HepG2 (cell line): ENCODE measurements at regions not wholly inside any gene's neighbourhood (a gene's known extent, or its start where the extent isn't known, plus 50 kb on each side); places are given as distances from the start of the nearest gene placed in this dataset.

Experiments
- ATAC-seq: fragments of 200-7000 bp; cut with Tn5 transposase; 3 replicates; pipeline ENCODE4 v1.9.1; 2020; ENCODE audit warnings: mild to moderate bottlenecking, moderate library complexity
- BruUV-seq: library from RNA; stranded (reverse); fragments of 400-500 nt; replicated peaks from 2 replicates; lab custom pipeline; 2021; lab: Mats Ljungman, UMichigan
- CTCF ChIA-PET: fragments of 300-600 bp; formaldehyde crosslinking; extraction: SDS; loops from one replicate; lab custom pipeline; 2021; ENCODE audit warnings: low total read pairs, inconsistent platforms, low intra/inter-chr PET ratio; lab: Yijun Ruan, JAX
- POLR2A ChIA-PET: fragments of 350-600 bp; sonication (Branson Sonifier 250); formaldehyde crosslinking; loops from one replicate; lab custom pipeline; 2020; ENCODE audit warnings: antibody characterized with exemption, inconsistent platforms; lab: Yijun Ruan, JAX
- DNase-seq: peaks from one replicate; pipeline ENCODE4 v3.0.0-alpha.2; 2015; ENCODE audit warnings: low spot score
- FAIRE-seq: peaks from 3 replicates; lab custom pipeline; 2011; peaks lifted over from hg19 to GRCh38; lab: Jason Lieb, UNC
- H2AFZ ChIP-seq: one replicate; pipeline ENCODE4 v1.6.1; 2011; ENCODE audit warnings: low read length, inconsistent platforms
- H3K27ac ChIP-seq: fragments of 300-600 bp; 3 replicates; pipeline ENCODE4 v1.8.0; 2011; ENCODE audit warnings: mixed run types, mild to moderate bottlenecking, mixed read lengths, low read length, inconsistent platforms; ENCODE audit not compliant: insufficient read depth; ENCODE audit errors: extremely low read length
- H3K27me3 ChIP-seq, 2 experiments: fragments of 200-600 bp in 1 of 2; 2 replicates in 1 of 2; 3 replicates in 1 of 2; pipeline versions ENCODE4 v1.6.0 to v1.8.0; 2011; ENCODE audit warnings: low read length in 2 of 2, mild to moderate bottlenecking in 2 of 2, moderate library complexity in 2 of 2, inconsistent platforms in 1 of 2; ENCODE audit not compliant: insufficient read depth in 2 of 2, control insufficient read depth in 1 of 2
- H3K36me3 ChIP-seq, 2 experiments: fragments of 200-600 bp in 1 of 2; replicated peaks in 1 of 2; 2 replicates in 1 of 2; 3 replicates in 1 of 2; pipeline versions ENCODE4 v1.5.1 to v1.8.0; 2011; ENCODE audit warnings: low read length in 2 of 2, inconsistent platforms in 1 of 2; ENCODE audit not compliant: insufficient read depth in 2 of 2, control insufficient read depth in 1 of 2
- H3K4me1 ChIP-seq: 2 replicates; pipeline ENCODE4 v1.5.1; 2012; ENCODE audit warnings: low read length, inconsistent platforms; ENCODE audit not compliant: insufficient read depth
- H3K4me2 ChIP-seq: 2 replicates; pipeline ENCODE4 v1.6.0; 2011; ENCODE audit warnings: low read depth, low read length, inconsistent platforms
- H3K4me3 ChIP-seq, 3 experiments: fragments of 200-600 bp in 1 of 3; sonication (generic), shearing (Covaris generic) in 1 of 3; replicated peaks in 1 of 3; 2 replicates each; pipeline ENCODE4 v1.5.1; 2011 to 2016; ENCODE audit warnings: low read length in 3 of 3, inconsistent platforms in 2 of 3, low read depth in 2 of 3, mild to moderate bottlenecking in 2 of 3, control low read depth in 1 of 3, mixed read lengths in 1 of 3; ENCODE audit not compliant: insufficient read depth in 1 of 3
- H3K79me2 ChIP-seq: one replicate; pipeline ENCODE4 v1.6.1; 2011; ENCODE audit warnings: low read length, inconsistent platforms; ENCODE audit not compliant: insufficient read depth
- H3K9ac ChIP-seq: 2 replicates; pipeline ENCODE4 v1.6.0; 2011; ENCODE audit warnings: mild to moderate bottlenecking, low read depth, low read length, inconsistent platforms; ENCODE audit not compliant: insufficient read depth
- H3K9me3 ChIP-seq: 2 replicates; pipeline ENCODE4 v1.5.1; 2012; ENCODE audit warnings: mild to moderate bottlenecking, low read length
- H4K20me1 ChIP-seq: 2 replicates; pipeline ENCODE4 v1.6.0; 2011; ENCODE audit warnings: inconsistent platforms, mild to moderate bottlenecking, low read length, moderate library complexity; ENCODE audit not compliant: insufficient read depth
- DNMT1 ChIP-seq: sonication (generic); formaldehyde crosslinking; IDR thresholded peaks from 2 replicates; pipeline ENCODE4 v1.5.1; 2020; ENCODE audit warnings: mild to moderate bottlenecking, missing genetic modification reagents
- KLF13 ChIP-seq: sonication (generic); formaldehyde crosslinking; IDR thresholded peaks from 2 replicates; pipeline ENCODE4 v1.4.0; 2020; ENCODE audit warnings: mild to moderate bottlenecking, missing genetic modification reagents
- PAWR ChIP-seq: sonication (generic); formaldehyde crosslinking; IDR thresholded peaks from 2 replicates; pipeline ENCODE4 v1.4.0; 2020; ENCODE audit warnings: missing genetic modification reagents, mild to moderate bottlenecking, borderline replicate concordance
- SIN3A ChIP-seq: IDR thresholded peaks from 2 replicates; pipeline ENCODE4 v1.6.1; 2011; ENCODE audit warnings: low read depth, mild to moderate bottlenecking, control low read depth, low read length, borderline replicate concordance
- WGBS: methylation state at CpG from one replicate; pipeline ENCODE4 v1.1.6; 2017; ENCODE audit warnings: low lambda C conversion rate; 5-methylcytosine and 5-hydroxymethylcytosine counted together
- in situ Hi-C: cut with HindIII; loops from 2 replicates; pipeline ENCODE4 v1.10.0; 2017; ENCODE audit warnings: low pct_unique_long_range_greater_than_20kb; ENCODE audit not compliant: extremely low pct_ligation_motif_present
- intact Hi-C: fragments of 100-400 bp; cut with micrococcal nuclease; formaldehyde crosslinking; loops from one replicate; pipeline ENCODE4 v1.10.0; 2022; ENCODE audit not compliant: unreplicated experiment
- TF ChIP-seq, protein P1 (sequence below): sonication (generic); formaldehyde crosslinking; IDR thresholded peaks from 2 replicates; pipeline ENCODE4 v1.5.1; 2020; ENCODE audit warnings: missing genetic modification reagents, mild to moderate bottlenecking, borderline replicate concordance
- TF ChIP-seq, protein P2 (sequence below): sonication (generic); formaldehyde crosslinking; IDR thresholded peaks from 2 replicates; pipeline ENCODE4 v1.9.0; 2021; ENCODE audit warnings: missing genetic modification reagents, borderline replicate concordance
- TF ChIP-seq, protein P3 (sequence below): sonication (generic); formaldehyde crosslinking; IDR thresholded peaks from 2 replicates; pipeline ENCODE4 v1.5.0; 2020; ENCODE audit warnings: mild to moderate bottlenecking, missing genetic modification reagents
- TF ChIP-seq, protein P4 (sequence below): sonication (generic); formaldehyde crosslinking; conservative IDR thresholded peaks from 2 replicates; pipeline ENCODE4 v1.4.0; 2020; ENCODE audit warnings: missing genetic modification reagents

DNA sequence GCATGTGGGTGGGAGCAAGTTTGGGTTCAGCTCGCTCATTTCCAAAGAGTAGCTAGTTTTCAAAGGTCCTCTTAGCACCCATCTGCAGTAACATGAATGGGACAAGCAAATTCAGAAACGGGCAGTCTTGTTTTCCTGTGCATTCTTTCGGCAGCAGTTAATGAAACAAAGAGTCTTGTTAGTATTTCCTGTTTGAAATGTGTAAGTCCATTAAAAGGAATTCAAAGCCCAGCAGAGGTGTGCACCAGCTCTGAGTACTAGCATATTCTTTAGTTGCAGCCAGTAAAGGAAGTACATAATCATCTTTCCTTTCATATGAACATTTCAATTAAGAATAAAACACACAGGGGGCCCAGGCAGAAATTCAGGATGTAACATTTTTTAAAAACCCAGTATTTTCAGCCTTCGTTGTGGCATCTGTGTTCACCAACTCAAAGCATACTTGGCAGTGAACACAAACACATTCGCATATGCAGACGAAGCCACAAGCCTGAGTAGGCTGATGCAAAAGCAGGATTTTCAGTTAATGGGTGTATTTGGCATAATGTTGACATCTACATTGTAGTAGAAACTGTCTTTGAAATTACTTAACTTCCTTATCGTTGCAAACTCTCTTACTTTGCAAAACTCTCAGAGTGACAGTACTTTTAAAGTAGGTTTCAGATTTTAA lies 570.0 kb upstream of the FLRT2 start:
- 12% methylated on average over 7 of the region's 7 CpGs for WGBS
- Histone ChIP-seq H2AFZ (no peak overlapping the region), H3K9me3 (peaks cover 90% of the 10 kb centered on the region), H3K27ac (no peak overlapping the region), H3K4me3 (no peak overlapping the region), H3K4me1 (no peaks in the 10 kb centered on the region), H3K4me2 (no peak overlapping the region), H4K20me1 (no peaks in the 10 kb centered on the region), H3K27me3 (no peaks in the 10 kb centered on the region), H3K79me2 (no peaks in the 10 kb centered on the region), H3K36me3 (no peaks in the 10 kb centered on the region), H3K9ac (no peak overlapping the region)
- no peak for ATAC-seq
- FAIRE-seq: no peak
- DNase-seq: no peak
- ChIA-PET POLR2A (no interaction called here), CTCF (no interaction called here)
- intact Hi-C loops: no loop called here
- TF ChIP-seq, protein P1, sequence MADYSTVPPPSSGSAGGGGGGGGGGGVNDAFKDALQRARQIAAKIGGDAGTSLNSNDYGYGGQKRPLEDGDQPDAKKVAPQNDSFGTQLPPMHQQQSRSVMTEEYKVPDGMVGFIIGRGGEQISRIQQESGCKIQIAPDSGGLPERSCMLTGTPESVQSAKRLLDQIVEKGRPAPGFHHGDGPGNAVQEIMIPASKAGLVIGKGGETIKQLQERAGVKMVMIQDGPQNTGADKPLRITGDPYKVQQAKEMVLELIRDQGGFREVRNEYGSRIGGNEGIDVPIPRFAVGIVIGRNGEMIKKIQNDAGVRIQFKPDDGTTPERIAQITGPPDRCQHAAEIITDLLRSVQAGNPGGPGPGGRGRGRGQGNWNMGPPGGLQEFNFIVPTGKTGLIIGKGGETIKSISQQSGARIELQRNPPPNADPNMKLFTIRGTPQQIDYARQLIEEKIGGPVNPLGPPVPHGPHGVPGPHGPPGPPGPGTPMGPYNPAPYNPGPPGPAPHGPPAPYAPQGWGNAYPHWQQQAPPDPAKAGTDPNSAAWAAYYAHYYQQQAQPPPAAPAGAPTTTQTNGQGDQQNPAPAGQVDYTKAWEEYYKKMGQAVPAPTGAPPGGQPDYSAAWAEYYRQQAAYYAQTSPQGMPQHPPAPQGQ (CRISPR knock-in tag): no peak
- TF ChIP-seq, protein P2, sequence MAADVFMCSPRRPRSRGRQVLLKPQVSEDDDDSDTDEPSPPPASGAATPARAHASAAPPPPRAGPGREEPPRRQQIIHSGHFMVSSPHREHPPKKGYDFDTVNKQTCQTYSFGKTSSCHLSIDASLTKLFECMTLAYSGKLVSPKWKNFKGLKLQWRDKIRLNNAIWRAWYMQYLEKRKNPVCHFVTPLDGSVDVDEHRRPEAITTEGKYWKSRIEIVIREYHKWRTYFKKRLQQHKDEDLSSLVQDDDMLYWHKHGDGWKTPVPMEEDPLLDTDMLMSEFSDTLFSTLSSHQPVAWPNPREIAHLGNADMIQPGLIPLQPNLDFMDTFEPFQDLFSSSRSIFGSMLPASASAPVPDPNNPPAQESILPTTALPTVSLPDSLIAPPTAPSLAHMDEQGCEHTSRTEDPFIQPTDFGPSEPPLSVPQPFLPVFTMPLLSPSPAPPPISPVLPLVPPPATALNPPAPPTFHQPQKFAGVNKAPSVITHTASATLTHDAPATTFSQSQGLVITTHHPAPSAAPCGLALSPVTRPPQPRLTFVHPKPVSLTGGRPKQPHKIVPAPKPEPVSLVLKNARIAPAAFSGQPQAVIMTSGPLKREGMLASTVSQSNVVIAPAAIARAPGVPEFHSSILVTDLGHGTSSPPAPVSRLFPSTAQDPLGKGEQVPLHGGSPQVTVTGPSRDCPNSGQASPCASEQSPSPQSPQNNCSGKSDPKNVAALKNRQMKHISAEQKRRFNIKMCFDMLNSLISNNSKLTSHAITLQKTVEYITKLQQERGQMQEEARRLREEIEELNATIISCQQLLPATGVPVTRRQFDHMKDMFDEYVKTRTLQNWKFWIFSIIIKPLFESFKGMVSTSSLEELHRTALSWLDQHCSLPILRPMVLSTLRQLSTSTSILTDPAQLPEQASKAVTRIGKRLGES: no peak
- TF ChIP-seq DNMT1 (CRISPR knock-in tag) (no peak), KLF13 (CRISPR knock-in tag) (no peak), PAWR (CRISPR knock-in tag) (no peak), SIN3A (no peak)
- TF ChIP-seq, protein P3, sequence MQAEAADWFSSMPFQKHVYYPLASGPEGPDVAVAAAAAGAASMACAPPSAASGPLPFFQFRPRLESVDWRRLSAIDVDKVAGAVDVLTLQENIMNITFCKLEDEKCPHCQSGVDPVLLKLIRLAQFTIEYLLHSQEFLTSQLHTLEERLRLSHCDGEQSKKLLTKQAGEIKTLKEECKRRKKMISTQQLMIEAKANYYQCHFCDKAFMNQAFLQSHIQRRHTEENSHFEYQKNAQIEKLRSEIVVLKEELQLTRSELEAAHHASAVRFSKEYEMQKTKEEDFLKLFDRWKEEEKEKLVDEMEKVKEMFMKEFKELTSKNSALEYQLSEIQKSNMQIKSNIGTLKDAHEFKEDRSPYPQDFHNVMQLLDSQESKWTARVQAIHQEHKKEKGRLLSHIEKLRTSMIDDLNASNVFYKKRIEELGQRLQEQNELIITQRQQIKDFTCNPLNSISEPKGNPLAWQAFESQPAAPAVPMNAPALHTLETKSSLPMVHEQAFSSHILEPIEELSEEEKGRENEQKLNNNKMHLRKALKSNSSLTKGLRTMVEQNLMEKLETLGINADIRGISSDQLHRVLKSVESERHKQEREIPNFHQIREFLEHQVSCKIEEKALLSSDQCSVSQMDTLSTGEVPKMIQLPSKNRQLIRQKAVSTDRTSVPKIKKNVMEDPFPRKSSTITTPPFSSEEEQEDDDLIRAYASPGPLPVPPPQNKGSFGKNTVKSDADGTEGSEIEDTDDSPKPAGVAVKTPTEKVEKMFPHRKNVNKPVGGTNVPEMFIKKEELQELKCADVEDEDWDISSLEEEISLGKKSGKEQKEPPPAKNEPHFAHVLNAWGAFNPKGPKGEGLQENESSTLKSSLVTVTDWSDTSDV: no peak
- TF ChIP-seq, protein P4, sequence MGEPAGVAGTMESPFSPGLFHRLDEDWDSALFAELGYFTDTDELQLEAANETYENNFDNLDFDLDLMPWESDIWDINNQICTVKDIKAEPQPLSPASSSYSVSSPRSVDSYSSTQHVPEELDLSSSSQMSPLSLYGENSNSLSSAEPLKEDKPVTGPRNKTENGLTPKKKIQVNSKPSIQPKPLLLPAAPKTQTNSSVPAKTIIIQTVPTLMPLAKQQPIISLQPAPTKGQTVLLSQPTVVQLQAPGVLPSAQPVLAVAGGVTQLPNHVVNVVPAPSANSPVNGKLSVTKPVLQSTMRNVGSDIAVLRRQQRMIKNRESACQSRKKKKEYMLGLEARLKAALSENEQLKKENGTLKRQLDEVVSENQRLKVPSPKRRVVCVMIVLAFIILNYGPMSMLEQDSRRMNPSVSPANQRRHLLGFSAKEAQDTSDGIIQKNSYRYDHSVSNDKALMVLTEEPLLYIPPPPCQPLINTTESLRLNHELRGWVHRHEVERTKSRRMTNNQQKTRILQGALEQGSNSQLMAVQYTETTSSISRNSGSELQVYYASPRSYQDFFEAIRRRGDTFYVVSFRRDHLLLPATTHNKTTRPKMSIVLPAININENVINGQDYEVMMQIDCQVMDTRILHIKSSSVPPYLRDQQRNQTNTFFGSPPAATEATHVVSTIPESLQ (CRISPR knock-in tag): no peak
- no TSS peak for BruUV-seq
- in situ Hi-C loops: no loop called here
